Neural cell (in vitro differentiated cells): ENCODE measurements at regions not wholly inside any gene's neighbourhood (a gene's known extent, or its start where the extent isn't known, plus 50 kb on each side); places are given as distances from the start of the nearest gene placed in this dataset.
"Not testable (repeated sequence)": the region's sequence is repeated elsewhere in the genome, so short reads cannot be mapped to it uniquely, and the experiment has no call there.

Experiments
- H2AFZ ChIP-seq: fragments of 200-600, 300-800 bp; sonication (generic), shearing (Covaris generic); 2 replicates; pipeline ENCODE4 v1.6.0; 2014; ENCODE audit warnings: low read depth, mild to moderate bottlenecking, antibody characterized with exemption, low read length, moderate library complexity
- H3F3A ChIP-seq: fragments of 200-600 bp; shearing (Covaris generic); 2 replicates; pipeline ENCODE4 v1.6.1; 2016; ENCODE audit warnings: mild to moderate bottlenecking, moderate library complexity, mixed read lengths, antibody characterized with exemption, low read length; ENCODE audit not compliant: insufficient read depth, poor library complexity, severe bottlenecking
- H3K27ac ChIP-seq: fragments of 200-600, 300-800 bp; sonication (generic), shearing (Covaris generic); 2 replicates; pipeline ENCODE4 v1.5.1; 2014; ENCODE audit warnings: mild to moderate bottlenecking, low read length, moderate library complexity
- H3K27me3 ChIP-seq: fragments of 300-800, 200-600 bp; sonication (generic), shearing (Covaris generic); 2 replicates; pipeline ENCODE4 v1.6.0; 2014; ENCODE audit warnings: mild to moderate bottlenecking, low read depth, low read length, moderate library complexity; ENCODE audit not compliant: insufficient read depth
- H3K36me3 ChIP-seq: fragments of 300-800, 200-600 bp; sonication (generic), shearing (Covaris generic); 2 replicates; pipeline ENCODE4 v1.5.1; 2014; ENCODE audit warnings: mild to moderate bottlenecking, antibody characterized with exemption, low read length, moderate library complexity; ENCODE audit not compliant: insufficient read depth
- H3K4me2 ChIP-seq: fragments of 300-800, 200-600 bp; sonication (generic), shearing (Covaris generic); 2 replicates; pipeline ENCODE4 v1.6.0; 2014; ENCODE audit warnings: mild to moderate bottlenecking, low read length
- H3K4me3 ChIP-seq: fragments of 300-800, 200-600 bp; sonication (generic), shearing (Covaris generic); 2 replicates; pipeline ENCODE4 v1.5.1; 2014; ENCODE audit warnings: mild to moderate bottlenecking, low read length, moderate library complexity
- H3K79me2 ChIP-seq: fragments of 200-600 bp; shearing (Covaris generic); replicated peaks from 2 replicates; pipeline ENCODE4 v1.6.0; 2014; ENCODE audit warnings: mild to moderate bottlenecking, low read length, moderate library complexity; ENCODE audit not compliant: insufficient read depth
- H3K9ac ChIP-seq: fragments of 300-800, 200-600 bp; sonication (generic), shearing (Covaris generic); 2 replicates; pipeline ENCODE4 v1.6.1; 2016; ENCODE audit warnings: mild to moderate bottlenecking, low read length, mixed read lengths
- H3K9me2 ChIP-seq: fragments of 200-600 bp; shearing (Covaris generic); 2 replicates; pipeline ENCODE4 v1.6.1; 2016; ENCODE audit warnings: mild to moderate bottlenecking, low read length, mixed read lengths; ENCODE audit not compliant: insufficient read depth
- H3K9me3 ChIP-seq: fragments of 200-600, 300-800 bp; sonication (generic), shearing (Covaris generic); 2 replicates; pipeline ENCODE4 v1.6.1; 2016; ENCODE audit warnings: mild to moderate bottlenecking, mixed run types, low read length, moderate library complexity, mixed read lengths
- H4K20me1 ChIP-seq: fragments of 200-600 bp; shearing (Covaris generic); 2 replicates; pipeline ENCODE4 v1.6.1; 2016; ENCODE audit warnings: mild to moderate bottlenecking, mixed run types; ENCODE audit not compliant: insufficient read depth
- EP300 ChIP-seq: fragments of 450-650 bp; conservative IDR thresholded peaks from 2 replicates; pipeline ENCODE4 v1.6.1; 2014; ENCODE audit warnings: antibody characterized with exemption, mild to moderate bottlenecking, moderate library complexity; ENCODE audit not compliant: poor library complexity, severe bottlenecking
- EZH2 ChIP-seq: fragments of 200-600, 300-800 bp; shearing (Covaris generic), sonication (generic); IDR thresholded peaks from 2 replicates; pipeline ENCODE4 v1.6.1; 2014; ENCODE audit warnings: antibody characterized with exemption, low read length, borderline replicate concordance, mild to moderate bottlenecking; ENCODE audit not compliant: insufficient read depth, poor library complexity, severe bottlenecking
- MXI1 ChIP-seq: fragments of 450-650 bp; conservative IDR thresholded peaks from 2 replicates; pipeline ENCODE4 v1.6.1; 2014; ENCODE audit warnings: antibody characterized with exemption, mild to moderate bottlenecking; ENCODE audit not compliant: poor library complexity, severe bottlenecking
- POLR2AphosphoS5 ChIP-seq: IDR thresholded peaks from 2 replicates; pipeline ENCODE4 v1.6.1; 2012
- RAD21 ChIP-seq: fragments of 450-650 bp; conservative IDR thresholded peaks from 2 replicates; pipeline ENCODE4 v1.6.1; 2014; ENCODE audit warnings: antibody characterized with exemption, mild to moderate bottlenecking, moderate library complexity
- SMC3 ChIP-seq: fragments of 450-650 bp; conservative IDR thresholded peaks from 2 replicates; pipeline ENCODE4 v1.6.1; 2014; ENCODE audit warnings: antibody characterized with exemption, mild to moderate bottlenecking, moderate library complexity; ENCODE audit not compliant: poor library complexity
- TAF1 ChIP-seq: IDR thresholded peaks from 2 replicates; pipeline ENCODE4 v1.6.1; 2012; ENCODE audit warnings: low read depth
- TF ChIP-seq, protein P1 (sequence below): fragments of 450-650 bp; IDR thresholded peaks from 2 replicates; pipeline ENCODE4 v1.5.1; 2014; ENCODE audit warnings: antibody characterized with exemption, mild to moderate bottlenecking, moderate library complexity; ENCODE audit not compliant: poor library complexity, severe bottlenecking
- TF ChIP-seq, protein P2 (sequence below): IDR thresholded peaks from 2 replicates; pipeline ENCODE4 v1.6.1; 2012; ENCODE audit warnings: borderline replicate concordance

DNA sequence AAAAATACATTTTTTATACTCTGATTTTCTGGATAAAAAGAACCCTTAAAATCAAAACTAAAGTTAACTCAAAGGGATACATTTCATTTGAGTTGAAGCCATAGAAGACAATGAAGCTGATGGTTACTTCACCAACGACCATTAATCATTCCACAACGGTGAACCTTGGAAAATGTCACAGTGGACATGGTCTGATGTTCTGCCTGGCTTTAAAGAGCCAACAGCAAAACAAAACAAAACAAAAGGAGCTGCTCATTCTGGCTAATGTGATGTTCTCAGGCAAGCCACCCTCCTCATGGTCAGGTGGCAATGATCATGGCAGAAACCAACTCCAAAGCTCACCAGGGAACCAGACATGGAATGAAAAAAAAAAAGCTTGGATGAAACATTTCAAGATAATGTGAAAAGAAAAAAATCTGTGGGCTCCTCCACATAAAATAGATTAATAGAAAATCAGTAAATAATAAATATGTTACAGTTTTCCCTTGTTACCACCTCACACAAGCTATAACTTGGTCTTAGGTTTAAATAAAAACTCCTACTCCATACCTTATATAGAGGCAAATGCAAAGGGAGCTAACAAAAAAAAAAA, 90.1 kb upstream of the SERTAD2 start:
- Histone ChIP-seq H3K4me2 (no peak overlapping the region), H3F3A (no peaks in the 10 kb centered on the region), H3K79me2 (no peaks in the 10 kb centered on the region), H2AFZ (no peak overlapping the region), H3K9ac (no peak overlapping the region), H3K27me3 (no peaks in the 10 kb centered on the region), H3K9me2 (no peaks in the 10 kb centered on the region), H4K20me1 (no peaks in the 10 kb centered on the region), H3K4me3 (no peak overlapping the region), H3K36me3 (no peaks in the 10 kb centered on the region), H3K27ac (no peak overlapping the region), H3K9me3 (no peaks in the 10 kb centered on the region)
- TF ChIP-seq EP300 (no peak), EZH2 (no peak), SMC3 (no peak), MXI1 (no peak)
- TF ChIP-seq, protein P1, sequence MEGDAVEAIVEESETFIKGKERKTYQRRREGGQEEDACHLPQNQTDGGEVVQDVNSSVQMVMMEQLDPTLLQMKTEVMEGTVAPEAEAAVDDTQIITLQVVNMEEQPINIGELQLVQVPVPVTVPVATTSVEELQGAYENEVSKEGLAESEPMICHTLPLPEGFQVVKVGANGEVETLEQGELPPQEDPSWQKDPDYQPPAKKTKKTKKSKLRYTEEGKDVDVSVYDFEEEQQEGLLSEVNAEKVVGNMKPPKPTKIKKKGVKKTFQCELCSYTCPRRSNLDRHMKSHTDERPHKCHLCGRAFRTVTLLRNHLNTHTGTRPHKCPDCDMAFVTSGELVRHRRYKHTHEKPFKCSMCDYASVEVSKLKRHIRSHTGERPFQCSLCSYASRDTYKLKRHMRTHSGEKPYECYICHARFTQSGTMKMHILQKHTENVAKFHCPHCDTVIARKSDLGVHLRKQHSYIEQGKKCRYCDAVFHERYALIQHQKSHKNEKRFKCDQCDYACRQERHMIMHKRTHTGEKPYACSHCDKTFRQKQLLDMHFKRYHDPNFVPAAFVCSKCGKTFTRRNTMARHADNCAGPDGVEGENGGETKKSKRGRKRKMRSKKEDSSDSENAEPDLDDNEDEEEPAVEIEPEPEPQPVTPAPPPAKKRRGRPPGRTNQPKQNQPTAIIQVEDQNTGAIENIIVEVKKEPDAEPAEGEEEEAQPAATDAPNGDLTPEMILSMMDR: no peak
- TF ChIP-seq, protein P2, sequence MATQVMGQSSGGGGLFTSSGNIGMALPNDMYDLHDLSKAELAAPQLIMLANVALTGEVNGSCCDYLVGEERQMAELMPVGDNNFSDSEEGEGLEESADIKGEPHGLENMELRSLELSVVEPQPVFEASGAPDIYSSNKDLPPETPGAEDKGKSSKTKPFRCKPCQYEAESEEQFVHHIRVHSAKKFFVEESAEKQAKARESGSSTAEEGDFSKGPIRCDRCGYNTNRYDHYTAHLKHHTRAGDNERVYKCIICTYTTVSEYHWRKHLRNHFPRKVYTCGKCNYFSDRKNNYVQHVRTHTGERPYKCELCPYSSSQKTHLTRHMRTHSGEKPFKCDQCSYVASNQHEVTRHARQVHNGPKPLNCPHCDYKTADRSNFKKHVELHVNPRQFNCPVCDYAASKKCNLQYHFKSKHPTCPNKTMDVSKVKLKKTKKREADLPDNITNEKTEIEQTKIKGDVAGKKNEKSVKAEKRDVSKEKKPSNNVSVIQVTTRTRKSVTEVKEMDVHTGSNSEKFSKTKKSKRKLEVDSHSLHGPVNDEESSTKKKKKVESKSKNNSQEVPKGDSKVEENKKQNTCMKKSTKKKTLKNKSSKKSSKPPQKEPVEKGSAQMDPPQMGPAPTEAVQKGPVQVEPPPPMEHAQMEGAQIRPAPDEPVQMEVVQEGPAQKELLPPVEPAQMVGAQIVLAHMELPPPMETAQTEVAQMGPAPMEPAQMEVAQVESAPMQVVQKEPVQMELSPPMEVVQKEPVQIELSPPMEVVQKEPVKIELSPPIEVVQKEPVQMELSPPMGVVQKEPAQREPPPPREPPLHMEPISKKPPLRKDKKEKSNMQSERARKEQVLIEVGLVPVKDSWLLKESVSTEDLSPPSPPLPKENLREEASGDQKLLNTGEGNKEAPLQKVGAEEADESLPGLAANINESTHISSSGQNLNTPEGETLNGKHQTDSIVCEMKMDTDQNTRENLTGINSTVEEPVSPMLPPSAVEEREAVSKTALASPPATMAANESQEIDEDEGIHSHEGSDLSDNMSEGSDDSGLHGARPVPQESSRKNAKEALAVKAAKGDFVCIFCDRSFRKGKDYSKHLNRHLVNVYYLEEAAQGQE: no peak

DNA sequence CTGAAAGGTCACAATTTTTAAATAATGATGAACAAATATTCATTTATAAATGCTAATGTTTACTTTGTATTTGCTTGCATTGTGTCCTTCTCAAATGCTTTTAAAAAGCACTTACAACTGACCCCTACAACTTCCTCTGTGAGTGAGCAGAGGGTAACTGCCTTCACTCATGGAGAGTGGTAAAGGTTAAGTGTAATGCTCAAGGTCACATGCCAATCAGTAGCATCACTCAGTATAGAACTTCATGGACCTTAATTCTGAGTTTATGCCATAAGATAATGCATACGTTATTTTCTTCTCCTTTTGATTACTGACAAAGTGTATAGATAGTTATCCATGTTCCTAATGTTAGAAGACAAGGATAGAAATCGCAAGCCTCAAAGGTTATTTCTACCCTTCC, 91.8 kb upstream of the SERTAD2 start:
- Histone ChIP-seq H3K9ac (no peak overlapping the region), H3K27ac (no peak overlapping the region), H3F3A (no peaks in the 10 kb centered on the region), H3K4me3 (no peak overlapping the region), H3K36me3 (no peaks in the 10 kb centered on the region), H3K79me2 (no peaks in the 10 kb centered on the region), H3K27me3 (no peaks in the 10 kb centered on the region), H3K4me2 (no peak overlapping the region), H3K9me2 (no peaks in the 10 kb centered on the region), H3K9me3 (no peaks in the 10 kb centered on the region), H2AFZ (no peak overlapping the region), H4K20me1 (no peaks in the 10 kb centered on the region)
- no peak for TF ChIP-seq EP300
- TF ChIP-seq RAD21: no peak
- no peak for TF ChIP-seq POLR2AphosphoS5
- no peak for TF ChIP-seq TAF1
- no peak for TF ChIP-seq EZH2
- TF ChIP-seq SMC3: no peak
- TF ChIP-seq, protein P1: no peak
- TF ChIP-seq MXI1: no peak
- TF ChIP-seq, protein P2: no peak

DNA sequence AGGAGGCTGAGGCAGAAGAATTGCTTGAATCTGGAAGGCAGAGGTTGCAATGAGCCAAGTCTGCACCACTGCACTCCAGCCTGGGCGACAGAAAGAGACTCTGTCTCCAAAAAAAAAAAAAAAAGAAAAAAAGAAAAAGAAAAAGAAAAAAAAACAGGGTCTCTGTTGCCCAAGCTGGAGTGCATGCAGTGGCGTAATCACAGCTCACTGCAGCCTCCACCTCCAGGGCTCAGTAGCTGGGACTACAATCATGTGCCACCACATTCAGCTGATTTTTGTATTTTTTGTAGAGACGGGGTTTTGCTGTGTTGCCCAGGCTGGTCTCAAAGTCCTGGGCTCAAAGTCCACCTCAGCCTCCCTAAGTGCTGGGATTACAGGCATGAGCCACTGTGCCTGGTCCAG, 94.0 kb upstream of the SERTAD2 start:
- not testable (repeated sequence) for H3K27ac ChIP-seq, H3F3A ChIP-seq, H2AFZ ChIP-seq, H3K4me2 ChIP-seq, H3K36me3 ChIP-seq, H3K27me3 ChIP-seq, H3K79me2 ChIP-seq, H4K20me1 ChIP-seq, H3K9me2 ChIP-seq, H3K9ac ChIP-seq, H3K4me3 ChIP-seq, H3K9me3 ChIP-seq
